ENCODE measurements at regions not wholly inside any gene's neighbourhood (a gene's known extent, or its start where the extent isn't known, plus 50 kb on each side); places are given as distances from the start of the nearest gene placed in this dataset.

DNA sequence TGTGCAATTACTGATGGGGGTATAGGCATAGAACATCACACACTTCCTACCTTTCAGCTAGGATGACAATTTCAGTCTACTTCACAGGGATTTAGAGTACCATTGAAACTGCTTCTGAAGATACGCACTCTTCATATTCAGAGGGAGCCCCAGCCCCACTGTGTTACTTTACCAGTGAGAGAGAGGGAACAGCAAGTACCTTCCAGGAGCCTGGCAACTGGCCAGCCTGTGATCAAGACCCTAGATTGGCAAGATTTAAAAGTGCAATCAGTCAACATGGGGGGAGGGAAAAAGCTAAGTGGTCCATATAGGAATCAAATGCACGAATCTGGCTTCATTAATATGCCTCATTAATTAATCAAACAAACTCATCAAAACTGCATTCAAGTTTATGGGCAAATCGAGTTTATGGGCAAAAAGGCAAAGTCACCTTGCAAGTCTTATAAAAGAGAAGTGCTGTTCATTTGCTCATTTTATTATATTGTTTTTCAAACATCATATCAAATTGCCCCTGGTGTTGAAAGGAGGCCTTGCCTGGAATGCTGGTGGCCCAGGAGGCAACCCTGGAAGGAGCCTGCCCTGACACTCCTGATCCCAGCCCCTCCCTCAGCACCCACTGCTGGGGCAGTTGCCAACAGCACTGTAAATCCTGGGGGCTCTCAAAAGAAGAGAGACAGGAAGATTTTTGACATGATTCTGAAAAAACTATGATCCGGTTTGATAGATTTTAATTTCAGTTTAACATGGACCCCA is 184.9 kb upstream of the DPT start:
- no peak overlapping the region for H3K4me2 ChIP-seq
- TF ChIP-seq FOSB (CRISPR knock-in tag; IDR thresholded peaks at IDR 0.05), result no peak
- TF ChIP-seq POLR2AphosphoS2 (conservative IDR thresholded peaks at IDR 0.05; ENCODE audit: low read length), result no peak
- TF ChIP-seq CHD2 (IDR thresholded peaks at IDR 0.05; ENCODE audit: low read length, partially characterized antibody), result no peak
- TF ChIP-seq HOXB13 (CRISPR knock-in tag; IDR thresholded peaks at IDR 0.05; ENCODE audit: low read depth), result no peak
- TF ChIP-seq HOXA7 (CRISPR knock-in tag; IDR thresholded peaks at IDR 0.05), result no peak
- TF ChIP-seq ZNF302 (CRISPR knock-in tag; IDR thresholded peaks at IDR 0.05), result no peak
- no peak for TF ChIP-seq NR3C1 (IDR thresholded peaks at IDR 0.05)
- TF ChIP-seq RARB (CRISPR knock-in tag; IDR thresholded peaks at IDR 0.05), result no peak
- TF ChIP-seq, protein P1, sequence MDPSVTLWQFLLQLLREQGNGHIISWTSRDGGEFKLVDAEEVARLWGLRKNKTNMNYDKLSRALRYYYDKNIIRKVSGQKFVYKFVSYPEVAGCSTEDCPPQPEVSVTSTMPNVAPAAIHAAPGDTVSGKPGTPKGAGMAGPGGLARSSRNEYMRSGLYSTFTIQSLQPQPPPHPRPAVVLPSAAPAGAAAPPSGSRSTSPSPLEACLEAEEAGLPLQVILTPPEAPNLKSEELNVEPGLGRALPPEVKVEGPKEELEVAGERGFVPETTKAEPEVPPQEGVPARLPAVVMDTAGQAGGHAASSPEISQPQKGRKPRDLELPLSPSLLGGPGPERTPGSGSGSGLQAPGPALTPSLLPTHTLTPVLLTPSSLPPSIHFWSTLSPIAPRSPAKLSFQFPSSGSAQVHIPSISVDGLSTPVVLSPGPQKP (IDR thresholded peaks at IDR 0.05; ENCODE audit: low read depth, low read length), result no peak
- no peak for TF ChIP-seq PHF8 (IDR thresholded peaks at IDR 0.05; ENCODE audit: borderline replicate concordance, low read depth)
- no peak for TF ChIP-seq TFCP2L1 (CRISPR knock-in tag; IDR thresholded peaks at IDR 0.05)
- no peak for TF ChIP-seq HEYL (CRISPR knock-in tag; IDR thresholded peaks at IDR 0.05)
- TF ChIP-seq SMC3 (IDR thresholded peaks at IDR 0.05), result no peak
- H3K4me3 ChIP-seq, result no peak overlapping the region
- FAIRE-seq (no peak), DNase-seq (ENCODE audit: low read depth in 1 of 2, low spot score in 1 of 2) (no peak), ATAC-seq (no peak)
- H3K9me3 ChIP-seq, result no peaks in the 10 kb centered on the region
- POLR2A ChIA-PET, result no interaction called here
- CTCF ChIA-PET, result no interaction called here
- 79% methylated on average over 4 of the region's 4 CpGs for WGBS (ENCODE audit: missing lambda C conversion rate)
- no peak overlapping the region for H3K27ac ChIP-seq
- peaks cover 3% of the 10 kb centered on the region; the same call in 1 of the 3 replicates for H3K4me1 ChIP-seq

DNA sequence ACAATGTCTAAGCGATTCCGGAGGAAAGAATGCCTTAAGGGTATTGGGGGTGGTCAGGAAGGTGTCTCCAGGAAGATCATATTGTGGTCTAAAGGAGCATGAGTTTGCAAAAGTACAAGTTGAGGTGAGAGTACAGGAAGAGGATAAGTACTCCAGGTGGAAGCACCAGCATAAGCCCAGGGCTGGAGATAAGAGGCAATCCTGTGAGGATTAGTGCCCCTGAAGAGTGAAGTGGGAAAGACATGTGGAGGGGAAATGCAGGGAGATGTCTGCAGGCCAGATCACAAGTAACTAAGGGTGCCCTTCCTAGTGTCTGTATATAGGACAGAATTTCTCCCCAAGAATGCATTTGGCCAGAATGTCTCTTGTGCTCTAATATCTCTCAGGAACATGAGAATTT is 188.3 kb upstream of the DPT start:
- WGBS (ENCODE audit: missing lambda C conversion rate), result 92% methylated on average over 2 of the region's 2 CpGs
- FAIRE-seq, result no peak
- peaks cover 32% of the 10 kb centered on the region for H3K4me1 ChIP-seq
- H3K27ac ChIP-seq, result 0 out of 6 replicates have a peak overlapping the region, but pooled peaks of 1 of the 2 experiments have one; percentile 23
- POLR2A ChIA-PET, result no interaction called here
- H3K4me3 ChIP-seq, result no peak overlapping the region
- no peak for DNase-seq (ENCODE audit: low read depth in 1 of 2, low spot score in 1 of 2)
- no peaks in the 10 kb centered on the region for H3K9me3 ChIP-seq
- CTCF ChIA-PET, result interaction anchor here (0.9 kb wide), 1 partner anchor 16 kb away, joined by 3 read pairs; no protein-coding TSS in a partner anchor
- TF ChIP-seq KDM5A (IDR thresholded peaks at IDR 0.05), result no peak
- TF ChIP-seq EP300 (IDR thresholded peaks at IDR 0.05), result no peak
- no peak for TF ChIP-seq RARB (CRISPR knock-in tag; IDR thresholded peaks at IDR 0.05)
- TF ChIP-seq CEBPB (IDR thresholded peaks at IDR 0.05), result no peak
- no peak for TF ChIP-seq NFE2L2 (conservative IDR thresholded peaks at IDR 0.05; ENCODE audit: low read length)
- TF ChIP-seq, protein P1 (IDR thresholded peaks at IDR 0.05; ENCODE audit: low read depth, low read length), result no peak
- TF ChIP-seq, protein P2, sequence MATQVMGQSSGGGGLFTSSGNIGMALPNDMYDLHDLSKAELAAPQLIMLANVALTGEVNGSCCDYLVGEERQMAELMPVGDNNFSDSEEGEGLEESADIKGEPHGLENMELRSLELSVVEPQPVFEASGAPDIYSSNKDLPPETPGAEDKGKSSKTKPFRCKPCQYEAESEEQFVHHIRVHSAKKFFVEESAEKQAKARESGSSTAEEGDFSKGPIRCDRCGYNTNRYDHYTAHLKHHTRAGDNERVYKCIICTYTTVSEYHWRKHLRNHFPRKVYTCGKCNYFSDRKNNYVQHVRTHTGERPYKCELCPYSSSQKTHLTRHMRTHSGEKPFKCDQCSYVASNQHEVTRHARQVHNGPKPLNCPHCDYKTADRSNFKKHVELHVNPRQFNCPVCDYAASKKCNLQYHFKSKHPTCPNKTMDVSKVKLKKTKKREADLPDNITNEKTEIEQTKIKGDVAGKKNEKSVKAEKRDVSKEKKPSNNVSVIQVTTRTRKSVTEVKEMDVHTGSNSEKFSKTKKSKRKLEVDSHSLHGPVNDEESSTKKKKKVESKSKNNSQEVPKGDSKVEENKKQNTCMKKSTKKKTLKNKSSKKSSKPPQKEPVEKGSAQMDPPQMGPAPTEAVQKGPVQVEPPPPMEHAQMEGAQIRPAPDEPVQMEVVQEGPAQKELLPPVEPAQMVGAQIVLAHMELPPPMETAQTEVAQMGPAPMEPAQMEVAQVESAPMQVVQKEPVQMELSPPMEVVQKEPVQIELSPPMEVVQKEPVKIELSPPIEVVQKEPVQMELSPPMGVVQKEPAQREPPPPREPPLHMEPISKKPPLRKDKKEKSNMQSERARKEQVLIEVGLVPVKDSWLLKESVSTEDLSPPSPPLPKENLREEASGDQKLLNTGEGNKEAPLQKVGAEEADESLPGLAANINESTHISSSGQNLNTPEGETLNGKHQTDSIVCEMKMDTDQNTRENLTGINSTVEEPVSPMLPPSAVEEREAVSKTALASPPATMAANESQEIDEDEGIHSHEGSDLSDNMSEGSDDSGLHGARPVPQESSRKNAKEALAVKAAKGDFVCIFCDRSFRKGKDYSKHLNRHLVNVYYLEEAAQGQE (IDR thresholded peaks at IDR 0.05), result no peak
- TF ChIP-seq HDAC2 (IDR thresholded peaks at IDR 0.05), result no peak
- no peak for TF ChIP-seq BHLHE40 (IDR thresholded peaks at IDR 0.05; ENCODE audit: low read depth, low read length)
- no peak for TF ChIP-seq FOXS1 (CRISPR knock-in tag; IDR thresholded peaks at IDR 0.05)
- TF ChIP-seq, protein P3, sequence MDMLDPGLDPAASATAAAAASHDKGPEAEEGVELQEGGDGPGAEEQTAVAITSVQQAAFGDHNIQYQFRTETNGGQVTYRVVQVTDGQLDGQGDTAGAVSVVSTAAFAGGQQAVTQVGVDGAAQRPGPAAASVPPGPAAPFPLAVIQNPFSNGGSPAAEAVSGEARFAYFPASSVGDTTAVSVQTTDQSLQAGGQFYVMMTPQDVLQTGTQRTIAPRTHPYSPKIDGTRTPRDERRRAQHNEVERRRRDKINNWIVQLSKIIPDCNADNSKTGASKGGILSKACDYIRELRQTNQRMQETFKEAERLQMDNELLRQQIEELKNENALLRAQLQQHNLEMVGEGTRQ (IDR thresholded peaks at IDR 0.05), result no peak
- no peak for TF ChIP-seq ZFP36 (IDR thresholded peaks at IDR 0.05; ENCODE audit: borderline replicate concordance, partially characterized antibody)
- TF ChIP-seq HES2 (IDR thresholded peaks at IDR 0.05), result no peak
- TF ChIP-seq PHF8 (IDR thresholded peaks at IDR 0.05; ENCODE audit: borderline replicate concordance, low read depth), result no peak
- no peak for TF ChIP-seq SREBF2 (IDR thresholded peaks at IDR 0.05)
- no peak for TF ChIP-seq PBX3 (IDR thresholded peaks at IDR 0.05)
- TF ChIP-seq JUNB (IDR thresholded peaks at IDR 0.05), result no peak
- peak in 1 of 2 experiments; percentile 10; a peak in 1 of 6 replicates for ATAC-seq
- H3K4me2 ChIP-seq, result no peak overlapping the region
